OCI-LY1 (cell line): ENCODE measurements at regions not wholly inside any gene's neighbourhood (a gene's known extent, or its start where the extent isn't known, plus 50 kb on each side); places are given as distances from the start of the nearest gene placed in this dataset.

Experiments used
- H2AFZ ChIP-seq: fragments of 200-600 bp; sonication (generic), shearing (Covaris generic); 2 replicates; pipeline ENCODE4 v1.6.0; 2014; ENCODE audit warnings: antibody characterized with exemption, mild to moderate bottlenecking, low read length
- H3F3A ChIP-seq: fragments of 200-600 bp; sonication (generic), shearing (Covaris generic); 2 replicates; pipeline ENCODE4 v1.6.0; 2014; ENCODE audit warnings: mild to moderate bottlenecking, antibody characterized with exemption, low read length, moderate library complexity; ENCODE audit not compliant: insufficient read depth
- H3K27ac ChIP-seq: fragments of 200-600 bp; sonication (generic); 2 replicates; pipeline ENCODE4 v1.5.1; 2014; ENCODE audit warnings: low read length, mixed run types, mild to moderate bottlenecking, low read depth; ENCODE audit not compliant: poor library complexity, severe bottlenecking
- H3K27me3 ChIP-seq: fragments of 200-600 bp; sonication (generic); 2 replicates; pipeline ENCODE4 v1.6.0; 2014; ENCODE audit warnings: antibody characterized with exemption, mild to moderate bottlenecking, low read length, moderate library complexity; ENCODE audit not compliant: insufficient read depth
- H3K36me3 ChIP-seq: fragments of 200-600 bp; sonication (generic); 2 replicates; pipeline ENCODE4 v1.6.1; 2014; ENCODE audit warnings: mild to moderate bottlenecking, antibody characterized with exemption, low read length, moderate library complexity, mixed read lengths; ENCODE audit not compliant: insufficient read depth
- H3K4me1 ChIP-seq: fragments of 200-600 bp; sonication (generic); 2 replicates; pipeline ENCODE4 v1.5.1; 2014; ENCODE audit warnings: mild to moderate bottlenecking, low read length, moderate library complexity; ENCODE audit not compliant: insufficient read depth, severe bottlenecking
- H3K4me2 ChIP-seq: fragments of 200-600 bp; sonication (generic), shearing (Covaris generic); 2 replicates; pipeline ENCODE4 v1.6.1; 2014; ENCODE audit warnings: low read length
- H3K4me3 ChIP-seq: fragments of 200-600 bp; sonication (generic); 2 replicates; pipeline ENCODE4 v1.5.1; 2014; ENCODE audit warnings: low read length, low read depth, mild to moderate bottlenecking, mixed read lengths; ENCODE audit not compliant: poor library complexity, severe bottlenecking
- H3K79me2 ChIP-seq: fragments of 200-600 bp; shearing (Covaris generic); 2 replicates; pipeline ENCODE4 v1.6.1; 2016; ENCODE audit warnings: mixed run types, low read length, mixed read lengths; ENCODE audit not compliant: insufficient read depth
- H3K9ac ChIP-seq: fragments of 200-600 bp; sonication (generic), shearing (Covaris generic); 2 replicates; pipeline ENCODE4 v1.6.1; 2014; ENCODE audit warnings: mild to moderate bottlenecking, low read length, mixed read lengths
- H3K9me2 ChIP-seq: fragments of 200-600 bp; sonication (generic), shearing (Covaris generic); 2 replicates; pipeline ENCODE4 v1.6.1; 2014; ENCODE audit warnings: low read depth, mild to moderate bottlenecking, low read length, mixed read lengths
- H3K9me3 ChIP-seq: fragments of 200-600 bp; shearing (Covaris generic); 2 replicates; pipeline ENCODE4 v1.6.1; 2014; ENCODE audit warnings: low read length, mixed read lengths
- H4K20me1 ChIP-seq: fragments of 200-600 bp; sonication (generic), shearing (Covaris generic); 2 replicates; pipeline ENCODE4 v1.6.0; 2016; ENCODE audit warnings: mild to moderate bottlenecking, low read length; ENCODE audit not compliant: insufficient read depth
- CTCF ChIP-seq: fragments of 200-600 bp; sonication (generic), shearing (Covaris generic); IDR thresholded peaks from 2 replicates; pipeline ENCODE4 v1.5.1; 2017; ENCODE audit warnings: mild to moderate bottlenecking, antibody characterized with exemption, low read length, moderate library complexity, mixed read lengths
- EZH2 ChIP-seq: fragments of 200-600 bp; sonication (generic), shearing (Covaris generic); IDR thresholded peaks from 2 replicates; pipeline ENCODE4 v1.8.0; 2017; ENCODE audit warnings: borderline replicate concordance, mixed run types, mild to moderate bottlenecking, antibody characterized with exemption, low read length, moderate library complexity, mixed read lengths

GRCh38 chrX:11968991-11969390 lies 169.3 kb upstream of the FRMPD4 start:
- Histone ChIP-seq H2AFZ (no peak overlapping the region), H3F3A (no peaks in the 10 kb centered on the region), H3K4me1 (no peaks in the 10 kb centered on the region), H3K27me3 (no peaks in the 10 kb centered on the region), H3K4me3 (no peak overlapping the region), H3K9me2 (no peaks in the 10 kb centered on the region), H3K36me3 (no peaks in the 10 kb centered on the region), H3K9me3 (no peaks in the 10 kb centered on the region), H3K4me2 (no peak overlapping the region), H3K27ac (no peak overlapping the region), H4K20me1 (no peaks in the 10 kb centered on the region), H3K9ac (no peak overlapping the region), H3K79me2 (no peaks in the 10 kb centered on the region)
- TF ChIP-seq CTCF (no peak), EZH2 (no peak)

GRCh38 chrX:11970578-11971359 lies 167.5 kb upstream of the FRMPD4 start:
- TF ChIP-seq CTCF (no peak), EZH2 (no peak)
- Histone ChIP-seq H3K36me3 (no peaks in the 10 kb centered on the region), H3K4me3 (no peak overlapping the region), H3K4me1 (no peaks in the 10 kb centered on the region), H4K20me1 (no peaks in the 10 kb centered on the region), H3K79me2 (no peaks in the 10 kb centered on the region), H3K27me3 (no peaks in the 10 kb centered on the region), H3K27ac (no peak overlapping the region), H3K9ac (no peak overlapping the region), H3K9me3 (no peaks in the 10 kb centered on the region), H3K9me2 (no peaks in the 10 kb centered on the region), H3K4me2 (no peak overlapping the region), H3F3A (no peaks in the 10 kb centered on the region), H2AFZ (no peak overlapping the region)

- no peaks in the 10 kb centered on the region for H4K20me1 ChIP-seq
- no peaks in the 10 kb centered on the region for H3K4me1 ChIP-seq
- no peaks in the 10 kb centered on the region for H3K36me3 ChIP-seq
- H3K79me2 ChIP-seq = no peaks in the 10 kb centered on the region
- no peak for TF ChIP-seq EZH2
- TF ChIP-seq CTCF = no peak
- H3F3A ChIP-seq = no peaks in the 10 kb centered on the region
- no peak overlapping the region for H3K27ac ChIP-seq
- H3K9me3 ChIP-seq = no peaks in the 10 kb centered on the region
- H3K27me3 ChIP-seq = no peaks in the 10 kb centered on the region
- H2AFZ ChIP-seq = no peak overlapping the region
- no peaks in the 10 kb centered on the region for H3K9me2 ChIP-seq
- no peak overlapping the region for H3K9ac ChIP-seq
- H3K4me2 ChIP-seq = no peak overlapping the region
- H3K4me3 ChIP-seq = no peak overlapping the region
Measured at GRCh38 chrX:11976663-11977062, 161.6 kb upstream of the FRMPD4 start.
